GM21825 (cell line): ENCODE measurements at regions not wholly inside any gene's neighbourhood (a gene's known extent, or its start where the extent isn't known, plus 50 kb on each side); places are given as distances from the start of the nearest gene placed in this dataset.

Experiments used
- ATAC-seq: cut with Tn5 transposase; IDR thresholded peaks from one replicate; pipeline ENCODE4 v1.9.1; 2021; ENCODE audit warnings: mild to moderate bottlenecking, moderate library complexity; ENCODE audit not compliant: unreplicated experiment

DNA sequence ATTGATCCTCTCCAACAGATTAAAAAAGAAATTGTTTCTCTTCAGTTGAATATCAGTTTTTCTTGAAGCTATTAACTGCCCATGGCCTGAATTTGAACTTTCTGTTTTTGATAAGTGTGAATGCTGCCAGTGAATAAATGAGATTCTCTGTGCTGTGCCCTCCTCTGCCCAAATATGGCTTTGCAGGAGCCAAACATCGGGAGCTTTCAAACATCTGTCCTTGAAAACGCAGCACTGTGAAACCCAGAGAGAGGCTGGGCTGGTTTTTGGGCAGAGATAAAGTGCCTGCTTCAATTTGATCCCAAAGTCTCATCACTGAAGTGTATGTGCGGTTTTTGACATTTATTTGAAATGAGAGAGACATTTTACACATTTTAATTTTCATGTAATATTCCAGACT, 268.3 kb upstream of the SHH start:
- no peak for ATAC-seq

GRCh38 chr7:156080046-156080445, 267.8 kb upstream of the SHH start:
- ATAC-seq, result no peak

DNA sequence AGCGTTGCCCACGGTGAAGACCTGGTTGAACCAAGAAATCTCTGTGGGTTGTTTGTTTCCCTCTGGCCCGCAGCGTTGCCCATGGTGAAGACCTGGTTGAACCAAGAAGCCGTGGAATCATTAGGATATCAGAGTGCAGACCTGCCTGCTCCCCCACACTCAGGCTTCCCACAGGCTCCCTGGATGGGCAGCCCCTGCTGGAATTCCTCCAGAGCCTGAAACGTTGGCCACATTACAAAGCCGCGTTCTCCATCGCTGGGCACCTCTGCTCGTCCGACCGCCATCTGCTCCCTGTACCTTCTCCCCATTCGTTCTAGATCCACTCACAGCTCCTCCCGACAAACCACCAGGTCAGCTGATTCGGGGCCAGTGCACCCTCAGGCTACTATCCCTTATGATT, 266.9 kb upstream of the SHH start:
- no peak for ATAC-seq

DNA sequence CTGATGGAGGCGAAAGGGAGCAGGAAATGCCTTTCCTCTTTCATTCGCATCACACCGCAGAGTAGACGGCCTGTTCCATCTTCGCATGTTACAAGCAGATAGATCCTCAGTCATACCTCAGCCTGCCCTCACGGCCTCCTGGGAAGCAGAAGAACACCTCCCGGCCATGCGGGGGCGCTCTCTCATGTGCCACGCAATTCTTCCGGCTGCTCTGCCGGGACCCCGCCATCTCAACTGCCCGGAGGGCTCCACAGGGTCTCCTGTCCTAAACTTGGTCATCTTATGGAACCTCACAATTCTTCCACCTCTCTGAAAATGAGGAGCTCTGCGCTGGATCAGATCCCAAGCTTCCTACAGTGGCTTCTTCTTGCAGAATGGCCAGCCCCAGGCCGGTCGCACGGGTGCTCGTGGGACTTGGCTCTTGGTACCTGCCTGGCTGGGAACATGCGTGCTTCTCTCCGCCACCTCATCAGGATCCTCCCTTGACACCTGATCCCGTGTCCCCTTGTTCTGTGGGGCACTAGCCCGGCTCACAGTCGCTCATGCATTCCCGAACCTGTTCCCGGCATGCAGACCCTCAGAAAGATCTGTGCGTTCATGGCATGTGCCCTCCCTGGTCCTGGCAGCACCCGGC, 262.8 kb upstream of the SHH start:
- ATAC-seq, result no peak

DNA sequence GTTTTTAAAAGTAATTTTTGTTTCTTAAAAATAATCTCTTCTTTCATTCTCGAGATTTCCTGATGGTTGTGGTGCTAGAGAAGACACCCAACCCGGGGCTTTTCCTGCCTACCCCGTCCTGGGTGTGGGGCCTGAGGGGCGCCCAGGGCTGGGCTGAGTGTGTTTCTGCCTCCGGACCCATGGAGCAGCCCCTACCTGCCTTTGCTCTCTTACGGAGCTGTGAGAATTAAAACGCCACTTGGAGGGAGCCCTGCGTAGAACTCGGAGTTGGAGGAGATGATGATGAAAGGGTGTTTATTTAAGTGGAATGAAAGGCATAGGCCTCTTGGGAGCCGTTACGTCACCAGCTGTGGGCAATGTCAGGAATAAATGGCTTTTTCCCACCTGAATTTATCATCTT, 261.8 kb upstream of the SHH start:
- ATAC-seq, result no peak

- ATAC-seq, result no peak
Observed at GRCh38 chr7:156073366-156074052, 261.2 kb upstream of the SHH start.

DNA sequence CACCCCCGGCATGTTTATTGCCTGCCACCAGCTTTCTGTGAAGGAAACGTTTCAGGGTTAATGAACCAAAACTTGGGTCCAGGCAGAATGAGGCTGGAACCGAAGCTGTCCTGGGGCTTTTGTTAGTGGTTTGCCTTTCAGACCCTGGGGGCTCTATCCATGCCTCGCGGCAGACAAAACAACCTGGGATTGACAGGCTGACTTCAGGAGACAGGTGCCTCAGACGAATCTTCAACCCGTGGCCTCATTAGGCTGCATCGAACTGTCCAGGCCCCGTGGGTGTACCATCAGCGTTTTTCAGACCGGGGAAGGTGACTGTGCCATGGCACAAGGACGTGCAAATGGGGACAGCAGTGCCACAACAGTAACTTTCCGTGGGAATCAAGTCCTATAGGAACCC, 259.3 kb upstream of the SHH start:
- no peak for ATAC-seq

- no peak for ATAC-seq
Observed at GRCh38 chr7:156069891-156070290, 257.6 kb upstream of the SHH start.

- ATAC-seq, result no peak
Observed at GRCh38 chr7:156067156-156067555, 254.9 kb upstream of the SHH start.

- no peak for ATAC-seq
Observed at GRCh38 chr7:156065400-156065799, 253.1 kb upstream of the SHH start.

- ATAC-seq, result no peak
Observed at GRCh38 chr7:156064971-156065386, 252.7 kb upstream of the SHH start.

DNA sequence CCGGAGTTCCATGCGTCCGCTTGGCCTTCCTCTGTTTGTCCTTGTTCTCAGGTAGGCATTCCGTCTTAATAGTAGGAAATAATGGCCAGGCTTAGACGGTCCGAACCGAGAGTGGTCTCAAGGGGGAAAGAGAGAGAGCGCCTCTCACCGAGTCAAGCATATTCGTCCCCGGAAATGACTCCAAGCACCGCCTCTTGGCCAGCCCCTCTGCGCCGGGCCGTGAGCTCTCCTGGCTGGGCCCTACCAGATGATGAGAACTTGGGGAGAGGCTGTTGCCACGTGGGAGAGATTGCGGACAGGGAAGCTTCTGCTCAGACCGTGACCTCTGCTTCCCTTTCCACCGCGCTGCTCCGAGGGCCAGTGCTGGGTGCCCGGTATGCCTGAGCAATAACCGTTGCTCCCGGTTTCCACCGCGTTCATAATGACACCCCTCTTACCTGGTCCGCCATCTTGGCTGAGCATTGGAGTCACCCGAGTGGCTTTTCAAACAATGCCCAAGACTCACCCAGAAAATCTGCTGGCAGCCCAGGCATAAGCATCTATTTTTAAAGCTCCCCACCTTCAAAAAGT, 251.1 kb upstream of the SHH start:
- no peak for ATAC-seq

- no peak for ATAC-seq
Observed at GRCh38 chr7:156062286-156062685, 250.0 kb upstream of the SHH start.

DNA sequence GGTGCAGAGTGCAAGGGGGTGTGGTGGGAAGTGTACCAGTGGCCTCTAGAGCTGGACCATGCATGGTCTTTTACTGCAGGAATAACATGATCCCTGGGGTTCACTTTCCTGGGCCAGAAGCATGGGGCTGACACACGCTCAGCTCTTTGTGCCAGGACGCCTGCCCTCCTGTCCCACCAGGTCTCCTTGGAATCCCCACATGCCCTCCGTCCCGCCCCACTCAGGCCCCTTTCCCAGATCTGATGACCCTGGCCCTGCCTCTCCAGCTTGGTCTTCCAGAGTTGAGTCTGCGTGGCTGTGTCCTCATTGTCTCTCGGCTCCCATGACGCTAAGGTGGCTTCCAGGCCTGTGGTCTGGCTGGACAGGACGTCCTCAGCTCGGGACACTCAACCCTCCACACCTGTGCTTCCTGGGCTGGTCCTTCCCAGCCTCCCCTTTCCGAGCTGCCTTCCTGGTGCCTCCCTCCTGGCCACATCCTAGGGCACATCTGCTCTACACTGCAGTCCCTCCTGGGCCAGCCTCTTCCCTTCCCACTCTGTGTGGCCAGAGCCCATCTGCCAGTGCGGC, 249.5 kb upstream of the SHH start:
- no peak for ATAC-seq

DNA sequence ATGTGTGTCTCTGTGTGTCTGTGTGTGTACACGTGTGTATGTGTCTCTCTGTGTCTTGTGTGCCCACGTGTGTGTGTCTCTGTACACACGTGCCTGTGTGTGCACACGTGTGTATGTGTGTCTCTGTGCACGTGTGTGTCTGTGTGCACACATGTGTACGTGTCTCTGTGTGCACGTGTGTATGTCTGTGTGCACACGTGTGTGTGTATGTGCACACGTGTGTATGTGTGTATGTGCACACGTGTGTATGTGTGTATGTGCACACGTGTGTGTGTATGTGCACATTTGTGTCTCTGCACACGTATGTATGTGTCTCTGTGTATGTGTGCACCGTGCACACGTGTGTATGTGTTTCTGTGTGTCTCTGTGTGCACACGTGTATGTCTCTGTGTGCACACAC, 248.7 kb upstream of the SHH start:
- ATAC-seq, result no peak

GRCh38 chr7:156059369-156059768, 247.1 kb upstream of the SHH start:
- no peak for ATAC-seq

GRCh38 chr7:156058248-156058647, 246.0 kb upstream of the SHH start:
- no peak for ATAC-seq

DNA sequence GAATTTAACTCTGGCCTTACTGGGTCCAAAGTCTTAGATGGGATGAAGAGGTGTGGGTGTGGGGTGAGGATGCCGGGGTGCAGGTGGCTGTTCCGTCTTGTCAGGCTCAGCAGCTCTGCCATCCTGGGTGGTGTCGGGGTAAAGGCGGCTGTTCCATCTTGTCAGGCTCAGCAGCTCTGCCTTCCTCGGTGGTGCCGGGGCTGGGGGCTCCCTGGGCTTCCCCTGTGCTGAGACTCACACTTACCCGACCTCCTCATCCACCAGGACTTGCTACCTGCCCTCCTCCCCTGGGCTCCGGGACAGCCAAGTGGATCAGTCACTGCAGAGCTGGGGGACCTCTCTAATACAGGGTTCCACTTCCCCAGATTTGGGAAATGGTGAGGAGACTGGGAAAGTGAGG, 244.3 kb upstream of the SHH start:
- no peak for ATAC-seq

DNA sequence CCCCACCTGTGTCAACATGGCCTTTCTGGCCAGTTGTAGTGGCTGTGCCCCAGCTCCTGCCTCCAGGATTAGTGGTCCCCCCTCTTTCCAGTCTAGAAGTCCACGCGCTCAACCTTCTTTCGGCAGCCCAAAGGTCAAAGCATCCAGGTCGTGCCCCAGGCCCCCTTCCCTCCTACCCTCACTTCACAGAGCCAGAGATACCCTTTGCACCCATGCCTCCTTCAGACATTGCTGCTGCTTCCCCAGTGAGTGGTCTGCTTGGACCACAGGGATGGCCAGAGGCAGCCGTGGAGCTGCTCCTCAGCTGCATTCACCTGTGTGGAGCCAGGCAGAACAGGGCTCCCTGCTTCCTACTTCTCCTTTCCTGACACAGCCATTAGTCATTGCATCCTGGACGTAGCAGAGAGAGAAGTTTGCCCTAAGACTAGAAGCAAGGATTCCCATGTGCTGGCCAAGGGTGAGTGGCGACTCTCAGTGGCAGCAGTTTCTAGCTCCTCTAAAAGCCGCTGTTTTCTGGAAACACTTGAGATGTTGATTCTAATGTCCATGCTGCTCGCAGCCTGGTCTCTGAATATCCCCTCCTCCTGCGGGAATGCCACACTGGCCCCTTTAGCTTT, 243.1 kb upstream of the SHH start:
- no peak for ATAC-seq

DNA sequence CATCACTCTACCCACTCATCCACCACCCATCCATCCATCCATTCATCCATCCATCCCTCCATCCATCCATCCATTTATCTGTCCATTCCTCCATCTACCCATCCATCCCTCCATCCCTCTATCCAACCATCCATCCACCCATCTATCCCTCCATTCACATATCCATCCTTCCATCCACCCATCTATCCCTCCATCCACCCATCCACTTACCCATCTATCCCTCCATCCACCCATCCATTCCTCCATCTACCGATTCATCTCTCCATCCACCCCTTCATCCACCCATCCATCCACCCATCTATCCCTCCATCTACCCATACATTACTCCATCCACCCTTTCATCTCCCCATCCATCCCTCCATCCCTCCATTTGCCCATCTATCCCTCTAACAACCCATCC, 239.6 kb upstream of the SHH start:
- no peak for ATAC-seq

DNA sequence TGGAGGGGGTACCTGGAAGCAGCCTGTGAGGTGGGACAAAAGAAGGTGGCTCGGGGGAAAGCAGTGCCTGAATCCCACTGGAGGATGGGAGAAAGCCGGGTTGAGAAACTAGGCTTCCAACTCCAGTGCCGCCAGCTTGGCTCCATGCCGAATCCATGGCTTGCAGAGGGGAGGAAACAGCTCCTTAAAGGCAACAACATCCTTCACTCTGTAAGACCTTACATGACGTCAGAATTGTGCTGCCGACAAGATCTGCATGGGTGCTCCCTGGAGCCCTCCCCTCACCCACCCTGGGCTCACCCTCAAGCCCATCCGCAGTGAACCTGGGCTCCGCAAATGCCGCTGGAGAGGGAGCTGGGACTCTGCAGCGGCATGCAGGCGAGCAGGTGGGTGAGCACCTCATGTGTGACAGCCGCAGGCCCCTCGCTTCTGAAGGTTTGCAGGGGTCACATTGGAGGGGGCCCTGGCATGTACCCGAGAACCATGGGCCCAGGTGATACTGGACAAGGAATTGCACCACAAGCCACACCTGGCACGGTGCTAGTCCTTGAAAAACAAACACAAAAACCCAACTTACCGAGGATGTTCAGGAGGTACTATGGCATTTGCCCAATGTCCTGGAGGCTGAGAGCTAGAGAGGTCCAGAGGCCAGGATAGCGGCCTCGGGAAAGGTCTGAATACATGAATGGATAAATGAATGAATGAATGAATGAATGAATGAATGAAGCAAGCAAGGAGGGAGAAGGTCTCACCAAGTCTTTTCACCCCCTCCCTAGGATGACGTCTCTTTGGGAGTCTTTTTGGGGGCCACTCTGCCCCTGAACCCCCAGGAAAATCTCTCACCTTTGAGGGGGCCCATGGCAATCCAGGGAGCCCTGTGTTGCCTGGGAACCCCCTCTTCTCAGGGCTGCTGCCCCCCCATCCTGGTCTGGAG, 238.6 kb upstream of the SHH start:
- no peak for ATAC-seq
